SK-N-MC (cell line): ENCODE measurements at regions not wholly inside any gene's neighbourhood (a gene's known extent, or its start where the extent isn't known, plus 50 kb on each side); places are given as distances from the start of the nearest gene placed in this dataset.

Experiments used
- EZH2 ChIP-seq: fragments of 200-600 bp; sonication (generic); IDR thresholded peaks from one replicate; pipeline ENCODE4 v1.6.1; 2017; ENCODE audit warnings: antibody characterized with exemption
- POLR2AphosphoS5 ChIP-seq: IDR thresholded peaks from 2 replicates; pipeline ENCODE4 v1.6.1; 2012; ENCODE audit warnings: mild to moderate bottlenecking, low read depth, low read length, borderline replicate concordance

- TF ChIP-seq EZH2 (no peak), POLR2AphosphoS5 (no peak)
Observed at GRCh38 chr15:62648954-62649353, 393.6 kb upstream of the TPM1 start.
